ENCODE measurements at regions not wholly inside any gene's neighbourhood (a gene's known extent, or its start where the extent isn't known, plus 50 kb on each side); places are given as distances from the start of the nearest gene placed in this dataset.
A peak's percentile ranks its signal among the peaks of the same experiment; 100 is the strongest.

DNA sequence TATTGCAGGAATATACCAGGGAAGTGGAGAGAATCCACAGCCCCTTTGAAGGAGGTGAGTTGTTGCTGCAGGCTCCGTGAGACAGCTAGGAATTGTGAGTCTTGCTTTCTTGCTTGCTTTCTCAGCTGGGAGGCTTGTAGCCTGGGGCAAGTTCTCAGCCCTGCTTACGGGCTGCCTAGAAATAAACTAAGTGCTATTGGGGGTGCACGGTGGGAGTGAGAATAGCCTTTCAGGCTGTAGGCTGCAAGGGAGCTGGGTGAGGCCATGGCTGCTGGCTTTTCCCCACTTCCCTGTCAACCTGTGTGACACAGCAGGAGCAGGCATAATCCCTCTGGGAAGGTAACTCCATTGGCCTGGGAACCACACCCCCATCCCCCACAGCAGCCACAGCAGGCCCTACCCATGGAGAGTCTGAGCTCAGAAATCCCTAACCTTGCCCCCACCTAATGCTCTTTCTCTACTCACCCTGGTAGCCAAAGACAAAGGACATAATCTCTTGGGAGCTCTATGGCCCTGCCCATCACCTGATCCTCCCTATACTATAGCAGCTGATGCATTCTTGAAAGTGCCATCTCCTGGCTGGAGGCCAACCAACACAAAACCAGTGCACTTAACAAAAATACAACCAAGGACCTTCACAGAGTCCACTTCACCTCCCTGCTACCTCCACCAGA, 113.0 kb downstream of the MMRN1 start:
- DNase-seq = no peak

GRCh38 chr4:90012918-90013317, 114.3 kb upstream of the CCSER1 start:
- peak; percentile 15 for DNase-seq

- no peak for DNase-seq
These were observed 102.7 kb upstream of the CCSER1 start for GRCh38 chr4:90024519-90024918.

- no peak for DNase-seq
These were observed 101.9 kb upstream of the CCSER1 start for GRCh38 chr4:90025248-90025647.

DNA sequence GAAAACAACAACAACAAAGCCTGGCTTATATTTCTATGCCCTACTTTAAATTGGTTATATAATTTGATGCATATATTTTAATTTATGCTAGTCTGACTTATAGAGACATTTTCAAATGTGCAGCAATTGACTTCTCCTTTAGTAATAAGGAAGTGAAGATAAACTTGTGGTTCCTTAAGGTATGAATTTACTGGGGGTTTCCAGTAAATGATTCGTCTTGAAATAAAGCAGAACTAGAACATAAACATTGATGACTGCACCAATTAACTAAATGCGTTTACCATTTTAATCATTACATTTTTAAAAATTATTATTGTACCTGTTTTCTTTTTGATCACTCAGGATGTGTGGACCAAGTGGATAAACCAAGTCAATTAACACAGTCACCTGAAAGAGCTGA, 99.6 kb upstream of the CCSER1 start:
- no peak for DNase-seq

DNA sequence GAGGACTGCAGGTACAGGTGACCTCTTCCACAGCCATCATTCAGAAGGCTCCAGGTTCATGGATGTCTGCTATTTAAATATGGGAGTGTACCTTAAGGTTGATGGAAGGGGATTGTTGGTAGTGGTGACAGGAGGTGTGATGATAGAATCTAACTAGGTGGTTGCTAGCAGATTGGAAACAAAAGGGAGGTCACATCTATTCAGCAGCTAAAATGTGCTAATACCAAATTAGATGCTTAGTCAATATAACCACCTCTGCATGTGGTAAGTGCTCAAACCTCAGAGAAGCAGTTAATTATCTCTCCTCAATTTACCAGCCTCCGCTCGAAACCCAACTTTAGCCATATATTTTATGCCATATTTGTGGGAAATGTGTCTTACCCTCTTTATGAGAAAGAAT, 98.7 kb upstream of the CCSER1 start:
- DNase-seq = no peak

DNA sequence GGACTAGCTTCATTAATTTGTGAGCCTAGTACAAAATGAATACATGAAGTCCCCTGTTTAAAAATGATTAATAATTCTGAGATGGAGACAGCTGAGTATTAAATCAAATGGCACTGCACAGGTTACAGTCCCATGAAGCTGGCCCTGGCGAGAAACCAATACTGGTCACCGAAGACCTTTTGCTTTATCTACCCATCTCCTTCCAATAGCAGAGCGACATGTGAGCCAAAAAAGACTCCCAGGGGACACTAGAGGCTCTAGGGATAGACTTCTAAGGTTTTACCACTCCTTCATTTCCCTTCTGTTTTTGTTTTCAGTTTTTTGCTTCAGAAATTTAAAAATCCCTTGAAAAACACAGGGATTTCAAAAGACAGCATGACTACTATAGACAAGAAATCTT, 97.0 kb upstream of the CCSER1 start:
- no peak for DNase-seq

- peak; percentile 36 for DNase-seq
These were observed 96.2 kb upstream of the CCSER1 start for GRCh38 chr4:90030953-90031352.

- no peak for DNase-seq
These were observed 88.1 kb upstream of the CCSER1 start for GRCh38 chr4:90039122-90039521.

DNA sequence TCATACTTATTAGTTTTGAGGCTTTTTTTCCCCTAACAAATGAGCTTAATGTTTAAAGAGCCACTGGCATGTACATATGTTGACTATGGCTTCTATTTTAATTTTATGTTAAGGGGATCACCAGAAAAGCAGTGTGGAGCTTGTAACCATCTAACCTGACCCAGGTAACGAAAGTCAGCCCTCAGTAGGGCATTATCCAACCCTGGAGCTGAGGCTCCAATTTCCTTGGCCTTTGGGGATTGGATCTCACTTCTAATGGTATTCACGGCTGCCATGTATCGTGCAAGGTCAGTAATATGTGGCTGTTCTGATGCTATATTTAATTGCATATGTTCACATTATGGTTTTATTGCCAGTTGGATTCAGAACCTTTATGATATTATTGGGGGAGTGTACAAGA, 75.2 kb upstream of the CCSER1 start:
- DNase-seq = no peak

DNA sequence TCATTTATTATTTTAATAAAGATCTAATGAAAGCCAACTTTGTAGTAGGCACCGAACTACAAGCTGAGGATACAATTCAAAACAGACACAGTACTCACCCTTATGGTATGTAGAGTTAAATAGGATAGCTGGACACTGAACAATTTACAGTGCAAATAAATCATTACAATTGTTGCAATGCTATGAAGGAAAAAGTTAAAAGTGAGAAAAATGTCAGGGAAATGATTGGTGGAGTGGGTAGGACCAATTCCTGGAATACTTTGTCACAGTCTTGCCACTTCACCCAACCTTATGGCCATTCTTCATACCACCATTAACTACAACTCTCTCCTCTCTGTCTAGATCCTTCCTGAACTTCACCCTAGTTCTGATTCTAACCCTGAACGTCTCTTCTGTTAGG, 70.1 kb upstream of the CCSER1 start:
- DNase-seq = no peak

- no peak for DNase-seq
These were observed 67.2 kb upstream of the CCSER1 start for GRCh38 chr4:90060039-90060438.

DNA sequence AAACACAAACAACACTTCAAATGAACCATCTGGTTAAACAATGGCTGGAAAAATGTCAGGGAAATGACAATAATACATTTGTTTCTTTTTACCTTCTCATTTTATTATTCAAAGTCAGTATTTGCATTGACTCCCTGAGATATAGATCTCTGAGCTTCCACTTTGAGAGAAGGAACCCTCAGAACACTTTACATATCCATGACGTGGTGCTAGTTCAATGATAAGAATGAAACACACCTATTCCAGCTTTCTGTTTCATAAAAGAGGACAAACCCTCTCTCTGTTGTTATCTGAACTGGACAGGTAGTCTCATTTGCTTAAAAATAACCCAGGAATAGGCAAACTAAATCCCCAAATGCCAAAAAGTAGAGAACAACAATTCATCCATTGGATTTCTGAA, 65.3 kb upstream of the CCSER1 start:
- peak; percentile 98 for DNase-seq

DNA sequence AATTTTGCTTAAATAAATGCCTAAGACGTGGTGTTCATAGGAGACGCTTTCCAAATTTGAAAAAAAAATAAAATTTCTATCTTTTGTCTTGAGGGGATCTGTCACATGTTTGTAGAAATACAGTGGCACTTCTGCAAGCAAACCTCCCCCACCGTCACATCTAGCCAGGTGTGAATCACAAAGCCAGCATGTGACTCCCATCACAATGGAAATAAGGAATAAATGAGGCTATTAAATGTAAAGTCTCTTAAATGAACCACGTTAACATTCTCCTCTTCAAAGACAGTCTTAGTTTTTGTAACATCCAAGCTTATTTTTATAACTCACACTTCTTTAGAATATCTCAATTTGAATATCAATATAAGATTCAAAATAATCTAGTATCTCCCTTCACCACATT, 63.0 kb upstream of the CCSER1 start:
- DNase-seq = peak; percentile 33

GRCh38 chr4:90069151-90069550, 58.0 kb upstream of the CCSER1 start:
- DNase-seq = no peak

DNA sequence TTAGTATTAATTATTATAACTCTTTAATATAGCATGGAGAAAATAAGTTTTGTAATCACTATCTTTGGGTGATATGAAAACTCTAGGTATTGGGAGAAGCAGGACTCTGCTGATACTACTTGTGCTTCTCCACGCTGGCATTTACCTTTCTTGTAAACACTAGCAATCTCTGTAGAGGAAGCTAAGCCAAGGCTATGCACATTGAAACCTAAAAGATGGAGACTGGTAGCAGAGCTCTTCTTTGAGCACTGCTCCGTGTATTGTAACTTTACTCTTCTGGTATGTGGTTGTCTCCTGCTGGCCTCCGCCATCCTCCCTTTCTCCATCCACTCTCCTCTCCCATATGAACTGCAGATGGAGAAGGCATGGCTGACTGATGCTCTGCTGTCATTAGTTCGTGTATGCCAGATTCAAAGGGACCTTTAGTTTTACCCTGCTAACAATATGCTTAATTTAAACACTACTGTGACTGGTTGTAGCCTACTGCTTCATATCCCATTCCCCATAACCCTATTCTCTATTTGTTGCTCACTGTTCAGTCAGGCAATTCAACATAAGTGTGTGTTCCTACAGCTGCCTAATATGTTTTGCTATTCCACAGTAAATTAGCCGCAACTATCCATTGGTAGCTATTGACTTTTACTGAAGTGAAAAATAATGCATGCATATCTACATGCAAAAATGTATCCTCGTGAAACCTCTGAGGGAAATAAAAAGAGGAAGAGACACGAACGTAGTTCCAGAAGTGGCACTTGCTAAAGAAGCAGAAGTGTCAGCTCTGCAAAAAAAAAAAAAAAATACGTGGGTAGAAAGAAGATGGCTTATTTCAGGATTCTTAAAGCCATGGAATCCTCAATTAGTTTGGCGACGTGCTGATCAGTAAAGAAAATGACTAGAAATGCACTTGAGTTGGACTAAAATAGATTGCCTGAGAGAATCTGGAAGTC, 55.6 kb upstream of the CCSER1 start:
- DNase-seq = peak; percentile 36

DNA sequence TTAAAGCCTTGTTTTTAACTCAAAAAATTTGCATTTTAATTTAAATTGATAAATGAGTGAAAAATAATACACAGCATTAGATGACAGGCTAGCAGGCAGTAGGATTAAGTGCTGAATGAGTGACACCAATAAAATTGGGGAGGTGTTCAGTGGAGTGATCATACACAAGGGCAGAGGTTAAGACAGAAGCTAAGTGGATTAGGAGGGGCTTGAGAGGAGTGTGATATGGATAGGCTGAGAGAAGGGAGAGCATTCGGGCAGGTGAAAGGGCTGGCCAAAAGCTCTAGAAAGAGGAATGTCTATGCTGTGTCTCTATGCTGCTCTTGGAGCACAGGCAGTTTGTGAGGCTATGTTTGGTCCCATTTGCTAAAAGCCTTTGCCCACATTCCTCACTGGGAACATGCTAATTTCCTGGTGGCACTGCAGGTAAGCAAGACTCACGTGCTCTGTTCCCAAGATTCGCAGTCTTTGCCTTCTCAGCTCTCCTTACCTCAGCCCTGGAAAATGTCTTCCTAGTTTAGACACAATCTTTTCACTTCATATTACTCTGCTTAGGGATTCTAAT, 52.8 kb upstream of the CCSER1 start:
- DNase-seq = no peak
